Endodermal cell (in vitro differentiated cells): ENCODE measurements at regions not wholly inside any gene's neighbourhood (a gene's known extent, or its start where the extent isn't known, plus 50 kb on each side); places are given as distances from the start of the nearest gene placed in this dataset.

ENCODE experiments used
- DNase-seq: peaks from one replicate; pipeline ENCODE4 v3.0.0-alpha.2; 2017
- H3K27ac ChIP-seq: 2 replicates; pipeline ENCODE4 v1.5.1; 2013; ENCODE audit warnings: mild to moderate bottlenecking, low read depth, low read length, moderate library complexity
- H3K27me3 ChIP-seq: 2 replicates; pipeline ENCODE4 v1.6.1; 2013; ENCODE audit warnings: mild to moderate bottlenecking, low read length, moderate library complexity; ENCODE audit not compliant: insufficient read depth, control insufficient read depth, poor library complexity, severe bottlenecking
- H3K36me3 ChIP-seq: 2 replicates; pipeline ENCODE4 v1.7.0; 2013; ENCODE audit warnings: mild to moderate bottlenecking, low read length, moderate library complexity; ENCODE audit not compliant: control insufficient read depth, insufficient read depth
- H3K4me1 ChIP-seq: one replicate; pipeline ENCODE4 v1.7.0; 2013; ENCODE audit warnings: low read length; ENCODE audit not compliant: control insufficient read depth, insufficient read depth
- H3K4me3 ChIP-seq: 2 replicates; pipeline ENCODE4 v1.5.1; 2013; ENCODE audit warnings: mild to moderate bottlenecking, low read length, moderate library complexity
- H3K9ac ChIP-seq: 2 replicates; pipeline ENCODE4 v1.6.1; 2013; ENCODE audit warnings: mild to moderate bottlenecking, low read length, moderate library complexity; ENCODE audit not compliant: poor library complexity, severe bottlenecking; ENCODE audit errors: extremely low read depth
- H3K9me3 ChIP-seq: 2 replicates; pipeline ENCODE4 v1.6.1; 2013; ENCODE audit warnings: mild to moderate bottlenecking, low read length, moderate library complexity; ENCODE audit not compliant: control insufficient read depth
- H3K27ac Mint-ChIP-seq: 2 replicates; pipeline ENCODE4 v1.8.0; 2020; ENCODE audit warnings: mixed read lengths
- H3K27me3 Mint-ChIP-seq: 2 replicates; pipeline ENCODE4 v1.8.0; 2021; ENCODE audit warnings: mild to moderate bottlenecking, mixed read lengths; ENCODE audit not compliant: insufficient read depth
- H3K36me3 Mint-ChIP-seq: 2 replicates; pipeline ENCODE4 v1.8.0; 2020; ENCODE audit warnings: low read depth, mixed read lengths
- H3K4me1 Mint-ChIP-seq: 2 replicates; pipeline ENCODE4 v1.8.0; 2020; ENCODE audit warnings: mixed read lengths
- H3K4me3 Mint-ChIP-seq: 2 replicates; pipeline ENCODE4 v1.8.0; 2020; ENCODE audit warnings: mild to moderate bottlenecking, moderate library complexity, mixed read lengths
- H3K9me3 Mint-ChIP-seq: 2 replicates; pipeline ENCODE4 v1.8.0; 2020; ENCODE audit warnings: mild to moderate bottlenecking, mixed read lengths
- WGBS, 2 experiments: methylation state at CpG; one replicate each; pipeline versions ENCODE4 v1.1.5 to v1.1.7; 2013; ENCODE audit warnings: missing lambda C conversion rate in 2 of 2, mixed read lengths in 1 of 2; ENCODE audit not compliant: insufficient coverage in 1 of 2, insufficient read length in 1 of 2; 5-methylcytosine and 5-hydroxymethylcytosine counted together
- TF ChIP-seq, protein P1 (sequence below): fragments of 200-600 bp; sonication (generic); conservative IDR thresholded peaks from 2 replicates; pipeline ENCODE4 v1.5.0; 2021; ENCODE audit warnings: antibody characterized with exemption, mild to moderate bottlenecking

DNA sequence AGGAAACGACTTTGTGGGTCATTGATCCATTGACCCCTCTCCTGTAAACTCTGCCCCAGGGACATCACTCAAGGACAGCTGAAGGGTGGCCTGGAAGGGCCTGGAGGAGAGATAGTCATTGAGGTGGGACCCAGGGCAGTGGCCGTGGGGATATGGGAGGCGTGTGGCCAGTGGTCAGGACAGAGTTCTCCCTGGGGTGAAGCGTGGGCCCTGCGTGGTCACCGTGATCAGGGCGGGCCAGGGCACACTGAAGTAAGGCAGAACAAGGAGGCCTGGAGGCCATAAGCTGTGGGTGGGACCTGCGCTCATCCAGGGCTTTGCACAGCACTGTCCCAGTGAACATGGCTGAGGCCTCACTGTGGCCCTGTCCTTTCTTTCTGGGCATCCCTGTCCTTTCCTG, 177.9 kb downstream of the ZNF248 start:
- peaks cover 61% of the 10 kb centered on the region for H3K9me3 ChIP-seq
- H3K36me3 Mint-ChIP-seq: no peaks in the 10 kb centered on the region
- TF ChIP-seq, protein P1, sequence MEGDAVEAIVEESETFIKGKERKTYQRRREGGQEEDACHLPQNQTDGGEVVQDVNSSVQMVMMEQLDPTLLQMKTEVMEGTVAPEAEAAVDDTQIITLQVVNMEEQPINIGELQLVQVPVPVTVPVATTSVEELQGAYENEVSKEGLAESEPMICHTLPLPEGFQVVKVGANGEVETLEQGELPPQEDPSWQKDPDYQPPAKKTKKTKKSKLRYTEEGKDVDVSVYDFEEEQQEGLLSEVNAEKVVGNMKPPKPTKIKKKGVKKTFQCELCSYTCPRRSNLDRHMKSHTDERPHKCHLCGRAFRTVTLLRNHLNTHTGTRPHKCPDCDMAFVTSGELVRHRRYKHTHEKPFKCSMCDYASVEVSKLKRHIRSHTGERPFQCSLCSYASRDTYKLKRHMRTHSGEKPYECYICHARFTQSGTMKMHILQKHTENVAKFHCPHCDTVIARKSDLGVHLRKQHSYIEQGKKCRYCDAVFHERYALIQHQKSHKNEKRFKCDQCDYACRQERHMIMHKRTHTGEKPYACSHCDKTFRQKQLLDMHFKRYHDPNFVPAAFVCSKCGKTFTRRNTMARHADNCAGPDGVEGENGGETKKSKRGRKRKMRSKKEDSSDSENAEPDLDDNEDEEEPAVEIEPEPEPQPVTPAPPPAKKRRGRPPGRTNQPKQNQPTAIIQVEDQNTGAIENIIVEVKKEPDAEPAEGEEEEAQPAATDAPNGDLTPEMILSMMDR: no peak
- no peak overlapping the region for H3K27ac Mint-ChIP-seq
- 76% methylated on average over 4 to 8 of the region's 8 CpGs for WGBS, 2 experiments
- no peaks in the 10 kb centered on the region for H3K36me3 ChIP-seq
- no peaks in the 10 kb centered on the region for H3K27me3 Mint-ChIP-seq
- no peak overlapping the region for H3K4me3 ChIP-seq
- H3K9me3 Mint-ChIP-seq: peaks cover 90% of the 10 kb centered on the region
- no peak overlapping the region for H3K9ac ChIP-seq
- no peak for DNase-seq
- H3K27me3 ChIP-seq: no peaks in the 10 kb centered on the region
- no peak overlapping the region for H3K4me3 Mint-ChIP-seq
- H3K27ac ChIP-seq: no peak overlapping the region
- H3K4me1 ChIP-seq: no peaks in the 10 kb centered on the region
- H3K4me1 Mint-ChIP-seq: no peaks in the 10 kb centered on the region

DNA sequence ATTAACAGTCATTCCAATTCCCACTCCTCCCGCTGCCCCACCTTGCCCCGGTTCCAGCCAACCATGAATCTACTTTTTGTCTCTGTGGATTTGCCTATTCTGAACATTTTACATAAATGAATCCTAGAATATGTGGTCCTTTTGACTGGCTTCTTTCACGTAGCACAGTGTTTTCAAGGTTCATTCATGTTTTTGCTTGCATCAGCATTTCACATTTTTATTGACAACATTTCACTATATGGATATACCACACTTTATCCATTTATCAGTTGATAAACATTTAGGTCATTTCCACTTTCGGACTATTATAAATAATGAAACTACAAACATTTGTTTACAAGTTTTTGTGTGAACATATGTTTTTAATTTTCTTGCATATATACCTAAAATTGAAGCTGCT, 182.0 kb downstream of the ZNF248 start:
- 70 to 73% methylated on average over 2 to 4 of the region's 4 CpGs for WGBS, 2 experiments
- TF ChIP-seq, protein P1: no peak
- Histone ChIP-seq H3K27ac (no peak overlapping the region), H3K9ac (no peak overlapping the region), H3K4me1 (no peaks in the 10 kb centered on the region), H3K9me3 (peaks cover 66% of the 10 kb centered on the region), H3K27me3 (no peaks in the 10 kb centered on the region), H3K36me3 (no peaks in the 10 kb centered on the region), H3K4me3 (no peak overlapping the region)
- no peak overlapping the region for H3K27ac Mint-ChIP-seq
- no peaks in the 10 kb centered on the region for H3K36me3 Mint-ChIP-seq
- H3K4me1 Mint-ChIP-seq: no peaks in the 10 kb centered on the region
- H3K9me3 Mint-ChIP-seq: peaks cover 79% of the 10 kb centered on the region
- H3K27me3 Mint-ChIP-seq: no peaks in the 10 kb centered on the region
- no peak for DNase-seq
- H3K4me3 Mint-ChIP-seq: no peak overlapping the region

DNA sequence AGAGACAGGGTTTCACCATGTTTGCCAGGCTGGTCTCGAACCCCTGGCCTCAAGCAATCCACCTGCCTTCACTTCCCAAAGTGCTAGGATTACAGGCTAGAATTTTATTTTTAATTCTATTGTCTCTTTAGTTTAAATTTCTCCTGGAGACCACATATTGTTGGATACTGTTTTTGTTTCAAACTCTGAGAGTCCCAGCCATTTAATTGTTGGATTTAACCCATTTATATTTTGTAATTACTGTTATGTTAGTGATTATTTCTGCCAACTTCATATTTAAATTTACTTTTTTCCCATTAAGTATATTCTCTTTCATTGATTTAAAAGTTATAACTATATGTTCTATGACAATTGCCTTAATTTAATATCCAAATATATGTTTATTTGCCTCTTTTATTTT, 185.6 kb downstream of the ZNF248 start:
- no peak overlapping the region for H3K4me3 ChIP-seq
- Mint-ChIP-seq H3K9me3 (peaks cover 77% of the 10 kb centered on the region), H3K27ac (no peak overlapping the region), H3K27me3 (no peaks in the 10 kb centered on the region), H3K4me3 (no peak overlapping the region), H3K4me1 (no peaks in the 10 kb centered on the region), H3K36me3 (no peaks in the 10 kb centered on the region)
- WGBS, 2 experiments: 69% methylated on average over 1 of the region's 1 CpG; no CpG with 5 or more reads in 1 of the 2 experiments
- H3K27ac ChIP-seq: no peak overlapping the region
- H3K27me3 ChIP-seq: no peaks in the 10 kb centered on the region
- no peak for DNase-seq
- H3K9ac ChIP-seq: no peak overlapping the region
- peaks cover 72% of the 10 kb centered on the region for H3K9me3 ChIP-seq
- H3K36me3 ChIP-seq: no peaks in the 10 kb centered on the region
- TF ChIP-seq, protein P1: no peak
- no peaks in the 10 kb centered on the region for H3K4me1 ChIP-seq
